ENCODE measurements at regions not wholly inside any gene's neighbourhood (a gene's known extent, or its start where the extent isn't known, plus 50 kb on each side); places are given as distances from the start of the nearest gene placed in this dataset.

GRCh38 chr10:4119107-4119506 is 334.1 kb upstream of the KLF6 start:
- no peak for DNase-seq (ENCODE audit: low read depth)
- no peak for FAIRE-seq
- Histone ChIP-seq H3K36me3 (ENCODE audit: insufficient read depth, low read length) (no peaks in the 10 kb centered on the region), H3K4me2 (ENCODE audit: low read length) (no peak overlapping the region), H3K9me3 (ENCODE audit: insufficient read depth, low read depth, low read length) (no peaks in the 10 kb centered on the region), H3K9ac (ENCODE audit: low read length) (no peak overlapping the region), H3K27ac (ENCODE audit: low read depth, low read length) (no peak overlapping the region), H3K79me2 (ENCODE audit: insufficient read depth, low read length) (no peaks in the 10 kb centered on the region), H2AFZ (ENCODE audit: low read depth, low read length) (no peak overlapping the region), H3K4me1 (ENCODE audit: insufficient read depth, low read length) (no peaks in the 10 kb centered on the region), H3K27me3 (ENCODE audit: insufficient read depth, low read length) (no peaks in the 10 kb centered on the region), H3K4me3 (ENCODE audit: insufficient read depth, low read depth, low read length) (no peak overlapping the region), H4K20me1 (ENCODE audit: insufficient read depth, low read length) (no peaks in the 10 kb centered on the region)
- H3K9me3 Mint-ChIP-seq (ENCODE audit: unreplicated experiment), result no peaks in the 10 kb centered on the region
- no peaks in the 10 kb centered on the region for H3K36me3 Mint-ChIP-seq (ENCODE audit: low read depth, unreplicated experiment)
- H3K4me1 Mint-ChIP-seq (ENCODE audit: low read depth, unreplicated experiment), result no peaks in the 10 kb centered on the region
- no peak overlapping the region for H3K4me3 Mint-ChIP-seq (ENCODE audit: unreplicated experiment)
- no peak overlapping the region for H3K27ac Mint-ChIP-seq (ENCODE audit: unreplicated experiment)
- no peak for TF ChIP-seq EZH2 (IDR thresholded peaks at IDR 0.05; ENCODE audit: insufficient read depth, low read length)
- no peak for TF ChIP-seq CTCF (IDR thresholded peaks at IDR 0.05; ENCODE audit: insufficient read depth, low read depth, low read length)
- H3K27me3 Mint-ChIP-seq (ENCODE audit: low read depth, unreplicated experiment), result no peaks in the 10 kb centered on the region

DNA sequence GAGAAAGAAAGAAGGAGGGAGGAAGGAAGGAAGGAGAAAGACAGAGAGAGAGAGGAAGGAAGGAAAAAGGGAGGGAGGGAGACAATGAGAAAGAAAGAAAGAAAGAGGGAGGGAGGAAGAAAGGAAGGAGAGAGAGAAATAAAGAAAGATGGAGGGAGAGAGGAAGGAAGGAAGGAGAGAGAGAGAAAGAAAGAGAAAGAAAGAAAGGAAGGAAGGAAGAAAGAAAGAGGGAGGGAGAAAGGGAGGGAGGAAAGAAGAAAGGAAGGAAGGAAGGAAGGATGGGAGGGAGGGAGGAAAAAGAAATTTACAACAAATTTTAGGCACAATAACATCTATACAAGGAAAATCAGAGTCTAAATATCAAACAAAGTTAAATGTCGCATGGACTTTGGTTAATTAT is 332.6 kb upstream of the KLF6 start:
- H3K27ac Mint-ChIP-seq (ENCODE audit: unreplicated experiment), result no peak overlapping the region
- no peaks in the 10 kb centered on the region for H3K9me3 Mint-ChIP-seq (ENCODE audit: unreplicated experiment)
- H3K9ac ChIP-seq (ENCODE audit: low read length), result no peak overlapping the region

More for the DNA sequence above, 332.6 kb upstream of the KLF6 start:
- Histone ChIP-seq H3K36me3 (ENCODE audit: insufficient read depth, low read length) (no peaks in the 10 kb centered on the region), H4K20me1 (ENCODE audit: insufficient read depth, low read length) (no peaks in the 10 kb centered on the region), H3K79me2 (ENCODE audit: insufficient read depth, low read length) (no peaks in the 10 kb centered on the region), H3K4me2 (ENCODE audit: low read length) (no peak overlapping the region), H2AFZ (ENCODE audit: low read depth, low read length) (no peak overlapping the region), H3K4me3 (ENCODE audit: insufficient read depth, low read depth, low read length) (no peak overlapping the region), H3K27me3 (ENCODE audit: insufficient read depth, low read length) (no peaks in the 10 kb centered on the region), H3K4me1 (ENCODE audit: insufficient read depth, low read length) (no peaks in the 10 kb centered on the region), H3K27ac (ENCODE audit: low read depth, low read length) (no peak overlapping the region), H3K9me3 (ENCODE audit: insufficient read depth, low read depth, low read length) (no peaks in the 10 kb centered on the region)
- Mint-ChIP-seq H3K4me1 (ENCODE audit: low read depth, unreplicated experiment) (no peaks in the 10 kb centered on the region), H3K36me3 (ENCODE audit: low read depth, unreplicated experiment) (no peaks in the 10 kb centered on the region), H3K4me3 (ENCODE audit: unreplicated experiment) (no peak overlapping the region), H3K27me3 (ENCODE audit: low read depth, unreplicated experiment) (no peaks in the 10 kb centered on the region)
- no peak for DNase-seq (ENCODE audit: low read depth)
- TF ChIP-seq CTCF (IDR thresholded peaks at IDR 0.05; ENCODE audit: insufficient read depth, low read depth, low read length), result no peak
- TF ChIP-seq EZH2 (IDR thresholded peaks at IDR 0.05; ENCODE audit: insufficient read depth, low read length), result no peak
- no peak for FAIRE-seq
